HCT116 (cell line): ENCODE measurements at regions not wholly inside any gene's neighbourhood (a gene's known extent, or its start where the extent isn't known, plus 50 kb on each side); places are given as distances from the start of the nearest gene placed in this dataset.

ENCODE experiments used
- ATAC-seq: fragments of 200-7000 bp; cut with Tn5 transposase; 2 replicates; pipeline ENCODE4 v1.9.1; 2020; ENCODE audit warnings: mild to moderate bottlenecking, moderate library complexity
- BruUV-seq: library from RNA; stranded (reverse); fragments of 400-500 nt; replicated peaks from 2 replicates; lab custom pipeline; 2021; lab: Mats Ljungman, UMichigan
- CTCF ChIA-PET: fragments of 300-600 bp; sonication (Branson Sonifier 250); formaldehyde crosslinking; loops from one replicate; lab custom pipeline; 2021; ENCODE audit warnings: antibody characterized with exemption; lab: Charles Lee
- POLR2A ChIA-PET: fragments of 300-600, 350-600 bp; sonication (Branson Sonifier 250); formaldehyde crosslinking; loops from one replicate; lab custom pipeline; 2021; ENCODE audit warnings: antibody characterized with exemption; lab: Charles Lee
- RAD21 ChIA-PET, 2 experiments: fragments of 300-600 bp; sonication (Branson Sonifier 250); formaldehyde crosslinking; loops; one replicate each; lab custom pipeline; 2023; ENCODE audit warnings: low total read pairs in 2 of 2; ENCODE audit not compliant: uncharacterized antibody in 2 of 2, unreplicated experiment in 2 of 2, low non-redundant PET in 1 of 2; lab: Charles Lee
- DNase-seq: peaks from one replicate; pipeline ENCODE4 v3.0.0-alpha.2; 2010; ENCODE audit warnings: low read depth, low spot score
- H2AFZ ChIP-seq: fragments of 200-600 bp; shearing (Covaris generic), sonication (generic); 2 replicates; pipeline ENCODE4 v1.6.1; 2017; ENCODE audit warnings: low read depth, mixed run types, mixed read lengths, antibody characterized with exemption, low read length; ENCODE audit not compliant: poor library complexity, severe bottlenecking
- H3K27ac ChIP-seq: 2 replicates; pipeline ENCODE4 v1.5.1; 2012; ENCODE audit warnings: low read depth, low read length
- H3K27me3 ChIP-seq: fragments of 200-600 bp; sonication (generic); 2 replicates; pipeline ENCODE4 v1.6.1; 2016; ENCODE audit warnings: mixed run types, low read length, mixed read lengths; ENCODE audit not compliant: insufficient read depth
- H3K36me3 ChIP-seq, 2 experiments: fragments of 200-500 bp in 1 of 2; fragments of 200-600 bp in 1 of 2; sonication (Bioruptor generic) in 1 of 2; sonication (generic) in 1 of 2; 2 replicates each; pipeline versions ENCODE4 v1.5.1 to v1.6.1; 2014 to 2016; ENCODE audit warnings: low read length in 2 of 2, inconsistent platforms in 1 of 2, mixed read lengths in 1 of 2, mixed run types in 1 of 2; ENCODE audit not compliant: insufficient read depth in 2 of 2, control insufficient read depth in 1 of 2
- H3K4me1 ChIP-seq, 2 experiments: fragments of 200-600 bp in 1 of 2; sonication (generic) in 1 of 2; 2 replicates each; pipeline versions ENCODE4 v1.5.1 to v1.6.1; 2012 to 2017; ENCODE audit warnings: low read length in 2 of 2, inconsistent platforms in 1 of 2, mild to moderate bottlenecking in 1 of 2, mixed read lengths in 1 of 2, mixed run types in 1 of 2, moderate library complexity in 1 of 2; ENCODE audit not compliant: insufficient read depth in 2 of 2, control insufficient read depth in 1 of 2
- H3K4me2 ChIP-seq: fragments of 200-600 bp; sonication (generic); 2 replicates; pipeline ENCODE4 v1.6.1; 2017; ENCODE audit warnings: mixed run types, low read length, mixed read lengths
- H3K4me3 ChIP-seq, 2 experiments: fragments of 200-600 bp in 1 of 2; sonication (generic) in 1 of 2; replicated peaks in 1 of 2; 2 replicates each; pipeline ENCODE4 v1.5.1; 2011 to 2016; ENCODE audit warnings: low read length in 2 of 2, control low read depth in 1 of 2, low read depth in 1 of 2, mild to moderate bottlenecking in 1 of 2, mixed read lengths in 1 of 2, mixed run types in 1 of 2
- H3K79me2 ChIP-seq: fragments of 200-600 bp; sonication (generic); 2 replicates; pipeline ENCODE4 v1.6.1; 2017; ENCODE audit warnings: mild to moderate bottlenecking, mixed run types, low read length, moderate library complexity, mixed read lengths; ENCODE audit not compliant: insufficient read depth
- H3K9ac ChIP-seq: fragments of 200-600 bp; sonication (generic); 2 replicates; pipeline ENCODE4 v1.6.1; 2016; ENCODE audit warnings: low read length, mixed read lengths
- H3K9me2 ChIP-seq: fragments of 200-600 bp; sonication (generic), shearing (Covaris generic); 2 replicates; pipeline ENCODE4 v1.6.1; 2017; ENCODE audit warnings: mixed run types, mild to moderate bottlenecking, moderate library complexity; ENCODE audit not compliant: insufficient read depth
- H3K9me3 ChIP-seq, 2 experiments: fragments of 200-500 bp in 1 of 2; fragments of 200-600 bp in 1 of 2; sonication (Bioruptor generic) in 1 of 2; sonication (generic) in 1 of 2; 2 replicates each; pipeline ENCODE4 v1.6.1; 2014 to 2017; ENCODE audit warnings: low read length in 2 of 2, mixed read lengths in 2 of 2, inconsistent platforms in 1 of 2, low read depth in 1 of 2, mild to moderate bottlenecking in 1 of 2, mixed run types in 1 of 2, moderate library complexity in 1 of 2; ENCODE audit not compliant: control insufficient read depth in 1 of 2, insufficient read depth in 1 of 2
- H4K20me1 ChIP-seq: fragments of 200-600 bp; sonication (generic), shearing (Covaris generic); 2 replicates; pipeline ENCODE4 v1.6.1; 2017; ENCODE audit warnings: mixed run types, mild to moderate bottlenecking, moderate library complexity; ENCODE audit not compliant: insufficient read depth
- CBX3 ChIP-seq: IDR thresholded peaks from 2 replicates; pipeline ENCODE4 v1.6.1; 2012; ENCODE audit warnings: low read depth
- SIN3A ChIP-seq: IDR thresholded peaks from 2 replicates; pipeline ENCODE4 v1.6.1; 2012; ENCODE audit warnings: low read depth
- ZFX ChIP-seq: fragments of 450-650 bp; IDR thresholded peaks from 2 replicates; pipeline ENCODE4 v1.6.1; 2017
- intact Hi-C: fragments of 100-400 bp; cut with micrococcal nuclease; formaldehyde crosslinking; loops from 2 replicates; pipeline ENCODE4 v1.10.0; 2022
- TF ChIP-seq, protein P1 (sequence below), 3 experiments: fragments of 200-600 bp in 1 of 3; sonication (generic) in 1 of 3; IDR thresholded peaks in 2 of 3; conservative IDR thresholded peaks in 1 of 3; 2 replicates each; pipeline ENCODE4 v1.5.1; 2012 to 2017; ENCODE audit warnings: low read depth in 2 of 3, low read length in 2 of 3, antibody characterized with exemption in 1 of 3, borderline replicate concordance in 1 of 3, control low read depth in 1 of 3, mild to moderate bottlenecking in 1 of 3, mixed read lengths in 1 of 3, mixed run types in 1 of 3, moderate library complexity in 1 of 3; ENCODE audit not compliant: insufficient read depth in 1 of 3

DNA sequence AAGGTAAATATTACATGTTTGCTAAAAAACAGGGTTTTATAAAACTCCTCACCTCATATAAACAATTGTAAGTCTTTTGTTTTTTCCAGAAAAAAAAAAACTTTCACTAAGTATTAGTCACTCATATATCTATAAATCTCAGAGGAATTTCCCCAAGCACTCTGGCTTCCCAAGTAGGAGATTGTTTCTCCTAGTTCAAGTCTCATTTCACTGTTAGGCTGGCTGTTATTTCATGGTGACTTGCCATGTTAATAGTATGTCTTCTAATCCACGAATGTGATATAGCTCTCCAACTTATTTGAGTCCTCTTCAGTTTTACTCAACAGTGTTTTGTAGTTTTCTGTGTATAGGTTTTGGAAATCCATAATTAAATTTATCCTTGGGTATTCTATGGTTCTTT is 61.6 kb downstream of the CAPZA3 start:
- no peaks in the 10 kb centered on the region for H3K36me3 ChIP-seq
- no TSS peak for BruUV-seq
- ChIA-PET RAD21 (no interaction called here), CTCF (no interaction called here), POLR2A (no interaction called here)
- H3K4me2 ChIP-seq = no peak overlapping the region
- no peaks in the 10 kb centered on the region for H3K4me1 ChIP-seq
- TF ChIP-seq CBX3 = no peak
- TF ChIP-seq SIN3A = no peak
- no peak overlapping the region for H3K9ac ChIP-seq
- H4K20me1 ChIP-seq = no peaks in the 10 kb centered on the region
- intact Hi-C loops = no loop called here
- ATAC-seq (no peak), DNase-seq (no peak)
- no peak overlapping the region for H2AFZ ChIP-seq
- H3K79me2 ChIP-seq = no peaks in the 10 kb centered on the region
- no peaks in the 10 kb centered on the region for H3K9me3 ChIP-seq
- no peaks in the 10 kb centered on the region for H3K9me2 ChIP-seq
- no peaks in the 10 kb centered on the region for H3K27me3 ChIP-seq
- no peak overlapping the region for H3K27ac ChIP-seq
- H3K4me3 ChIP-seq = no peak overlapping the region

DNA sequence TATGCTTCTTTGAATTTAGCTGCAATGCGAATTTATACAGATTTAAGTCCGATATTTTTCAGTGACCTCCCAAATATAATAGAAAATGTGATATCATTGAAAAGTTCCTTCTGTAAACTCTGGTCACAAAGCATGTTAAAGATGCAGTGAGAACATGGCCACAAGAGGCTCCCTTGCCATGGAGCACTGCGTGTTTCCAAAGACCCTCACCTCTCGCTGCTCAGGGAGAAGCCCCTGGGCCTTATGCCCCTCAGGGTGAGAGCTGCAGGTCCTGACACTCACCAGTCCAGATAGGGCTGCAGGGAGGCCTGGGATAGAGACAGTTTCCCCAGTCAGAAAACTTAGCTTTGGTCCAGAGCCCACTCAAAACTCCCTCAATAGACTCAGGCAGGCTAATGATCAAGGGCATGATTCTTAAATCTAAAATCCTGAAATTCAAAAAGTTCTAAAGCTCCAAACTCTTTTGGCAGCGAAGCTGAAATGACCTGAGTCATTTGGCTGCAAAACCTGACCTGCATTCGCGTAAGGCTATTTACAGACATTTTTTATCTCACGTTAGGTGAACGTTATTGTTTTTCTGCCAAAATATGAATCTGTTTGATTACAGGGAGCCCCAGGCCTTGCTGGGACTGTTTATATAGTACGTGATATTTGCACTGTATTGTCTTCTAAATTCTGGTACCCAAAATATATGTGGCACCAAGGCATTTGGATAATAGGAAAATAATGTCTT is 67.8 kb downstream of the CAPZA3 start:
- no peaks in the 10 kb centered on the region for H3K4me1 ChIP-seq
- no peaks in the 10 kb centered on the region for H3K9me3 ChIP-seq
- no peak overlapping the region for H2AFZ ChIP-seq
- CTCF ChIA-PET = no interaction called here
- no peak overlapping the region for H3K4me3 ChIP-seq
- no peaks in the 10 kb centered on the region for H3K27me3 ChIP-seq
- no TSS peak for BruUV-seq
- TF ChIP-seq CBX3 (no peak), ZFX (no peak)
- TF ChIP-seq, protein P1, sequence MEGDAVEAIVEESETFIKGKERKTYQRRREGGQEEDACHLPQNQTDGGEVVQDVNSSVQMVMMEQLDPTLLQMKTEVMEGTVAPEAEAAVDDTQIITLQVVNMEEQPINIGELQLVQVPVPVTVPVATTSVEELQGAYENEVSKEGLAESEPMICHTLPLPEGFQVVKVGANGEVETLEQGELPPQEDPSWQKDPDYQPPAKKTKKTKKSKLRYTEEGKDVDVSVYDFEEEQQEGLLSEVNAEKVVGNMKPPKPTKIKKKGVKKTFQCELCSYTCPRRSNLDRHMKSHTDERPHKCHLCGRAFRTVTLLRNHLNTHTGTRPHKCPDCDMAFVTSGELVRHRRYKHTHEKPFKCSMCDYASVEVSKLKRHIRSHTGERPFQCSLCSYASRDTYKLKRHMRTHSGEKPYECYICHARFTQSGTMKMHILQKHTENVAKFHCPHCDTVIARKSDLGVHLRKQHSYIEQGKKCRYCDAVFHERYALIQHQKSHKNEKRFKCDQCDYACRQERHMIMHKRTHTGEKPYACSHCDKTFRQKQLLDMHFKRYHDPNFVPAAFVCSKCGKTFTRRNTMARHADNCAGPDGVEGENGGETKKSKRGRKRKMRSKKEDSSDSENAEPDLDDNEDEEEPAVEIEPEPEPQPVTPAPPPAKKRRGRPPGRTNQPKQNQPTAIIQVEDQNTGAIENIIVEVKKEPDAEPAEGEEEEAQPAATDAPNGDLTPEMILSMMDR (IDR thresholded peaks at IDR 0.05 in 2 of 3, conservative IDR thresholded peaks at IDR 0.05 in 1 of 3; ENCODE audit: borderline replicate concordance in 1 of 3, insufficient read depth in 1 of 3, low read depth in 2 of 3, low read length in 2 of 3) = peak in 1 of 3 experiments; percentile 16; a peak in 1 of 6 replicates
- ATAC-seq (no peak), DNase-seq (no peak)
- POLR2A ChIA-PET = no interaction called here
- no peak overlapping the region for H3K9ac ChIP-seq
- H3K4me2 ChIP-seq = no peak overlapping the region
- intact Hi-C loops = no loop called here
- no peaks in the 10 kb centered on the region for H4K20me1 ChIP-seq
- no peaks in the 10 kb centered on the region for H3K36me3 ChIP-seq
- RAD21 ChIA-PET = no interaction called here
- H3K9me2 ChIP-seq = no peaks in the 10 kb centered on the region
- H3K79me2 ChIP-seq = no peaks in the 10 kb centered on the region
- H3K27ac ChIP-seq = no peak overlapping the region
